Loucy (cell line): ENCODE measurements at regions not wholly inside any gene's neighbourhood (a gene's known extent, or its start where the extent isn't known, plus 50 kb on each side); places are given as distances from the start of the nearest gene placed in this dataset.

ENCODE experiments used
- H2AFZ ChIP-seq: fragments of 200-600 bp; sonication (generic); 2 replicates; pipeline ENCODE4 v1.6.0; 2016; ENCODE audit warnings: antibody characterized with exemption, mild to moderate bottlenecking, low read length, moderate library complexity
- H3F3A ChIP-seq: fragments of 200-600 bp; 2 replicates; pipeline ENCODE4 v1.6.0; 2016; ENCODE audit warnings: antibody characterized with exemption, low read depth, mild to moderate bottlenecking
- H3K27me3 ChIP-seq: fragments of 200-600 bp; sonication (generic); 2 replicates; pipeline ENCODE4 v1.6.1; 2014; ENCODE audit warnings: low read length, mild to moderate bottlenecking; ENCODE audit not compliant: insufficient read depth, poor library complexity, severe bottlenecking
- H3K36me3 ChIP-seq: fragments of 200-600 bp; sonication (generic); 2 replicates; pipeline ENCODE4 v1.6.1; 2016; ENCODE audit warnings: low read length; ENCODE audit not compliant: insufficient read depth
- H3K4me1 ChIP-seq: fragments of 200-600 bp; sonication (generic); 2 replicates; pipeline ENCODE4 v1.5.1; 2014; ENCODE audit warnings: low read length, mild to moderate bottlenecking; ENCODE audit not compliant: insufficient read depth, poor library complexity, severe bottlenecking
- H3K4me2 ChIP-seq: fragments of 200-600 bp; sonication (generic); 2 replicates; pipeline ENCODE4 v1.6.0; 2014; ENCODE audit warnings: antibody characterized with exemption, low read length, low read depth, mild to moderate bottlenecking; ENCODE audit not compliant: poor library complexity, severe bottlenecking
- H3K4me3 ChIP-seq: fragments of 200-600 bp; sonication (generic); 2 replicates; pipeline ENCODE4 v1.5.1; 2014; ENCODE audit warnings: low read length, mild to moderate bottlenecking, mixed read lengths; ENCODE audit not compliant: poor library complexity, severe bottlenecking
- H3K79me2 ChIP-seq: fragments of 200-600 bp; sonication (generic); 2 replicates; pipeline ENCODE4 v1.6.1; 2014; ENCODE audit warnings: low read length; ENCODE audit not compliant: insufficient read depth
- H3K9ac ChIP-seq: fragments of 200-600 bp; sonication (generic); 2 replicates; pipeline ENCODE4 v1.6.0; 2014; ENCODE audit warnings: mild to moderate bottlenecking, low read depth, low read length, moderate library complexity; ENCODE audit not compliant: poor library complexity, severe bottlenecking
- H3K9me2 ChIP-seq: fragments of 200-600 bp; sonication (generic); replicated peaks from 2 replicates; pipeline ENCODE4 v1.6.1; 2016; ENCODE audit warnings: low read depth, low read length, mixed read lengths
- H3K9me3 ChIP-seq: fragments of 200-600 bp; sonication (generic); 2 replicates; pipeline ENCODE4 v1.6.1; 2014; ENCODE audit warnings: mild to moderate bottlenecking, antibody characterized with exemption, low read length, low read depth; ENCODE audit not compliant: insufficient read depth
- H4K20me1 ChIP-seq: fragments of 200-600 bp; sonication (generic); 2 replicates; pipeline ENCODE4 v1.6.0; 2014; ENCODE audit warnings: antibody characterized with exemption, low read length, mild to moderate bottlenecking; ENCODE audit not compliant: insufficient read depth, poor library complexity, severe bottlenecking
- CTCF ChIP-seq: fragments of 200-600 bp; sonication (generic); conservative IDR thresholded peaks from 2 replicates; pipeline ENCODE4 v1.5.1; 2014; ENCODE audit warnings: mild to moderate bottlenecking, antibody characterized with exemption, low read length
- EZH2phosphoT487 ChIP-seq: fragments of 200-600 bp; IDR thresholded peaks from 2 replicates; pipeline ENCODE4 v1.6.1; 2018; ENCODE audit warnings: antibody characterized with exemption, mild to moderate bottlenecking, moderate library complexity, borderline replicate concordance

- no peaks in the 10 kb centered on the region for H3K36me3 ChIP-seq
- no peak overlapping the region for H3K4me2 ChIP-seq
- no peak overlapping the region for H3K4me3 ChIP-seq
- no peaks in the 10 kb centered on the region for H4K20me1 ChIP-seq
- no peaks in the 10 kb centered on the region for H3K9me3 ChIP-seq
- no peak for TF ChIP-seq EZH2phosphoT487
- no peak for TF ChIP-seq CTCF
- no peak overlapping the region for H2AFZ ChIP-seq
- no peak overlapping the region for H3K9ac ChIP-seq
- no peaks in the 10 kb centered on the region for H3K4me1 ChIP-seq
- no peaks in the 10 kb centered on the region for H3K79me2 ChIP-seq
- H3F3A ChIP-seq = no peaks in the 10 kb centered on the region
- no peaks in the 10 kb centered on the region for H3K27me3 ChIP-seq
- no peaks in the 10 kb centered on the region for H3K9me2 ChIP-seq
These were observed 166.5 kb upstream of the RGMB start for GRCh38 chr5:98606961-98607360.

- Histone ChIP-seq H3K9ac (no peak overlapping the region), H3K79me2 (no peaks in the 10 kb centered on the region), H3K9me2 (no peaks in the 10 kb centered on the region), H3K9me3 (no peaks in the 10 kb centered on the region), H3K4me3 (no peak overlapping the region), H3F3A (no peaks in the 10 kb centered on the region), H3K4me1 (no peaks in the 10 kb centered on the region), H3K27me3 (no peaks in the 10 kb centered on the region), H3K4me2 (no peak overlapping the region), H3K36me3 (no peaks in the 10 kb centered on the region), H2AFZ (no peak overlapping the region), H4K20me1 (no peaks in the 10 kb centered on the region)
- TF ChIP-seq EZH2phosphoT487 = no peak
- TF ChIP-seq CTCF = no peak
These were observed 165.4 kb upstream of the RGMB start for GRCh38 chr5:98608052-98608451.

- Histone ChIP-seq H3K9me2 (no peaks in the 10 kb centered on the region), H3K4me2 (no peak overlapping the region), H2AFZ (no peak overlapping the region), H3K79me2 (no peaks in the 10 kb centered on the region), H3K9ac (no peak overlapping the region), H3K36me3 (no peaks in the 10 kb centered on the region), H3K4me3 (no peak overlapping the region), H4K20me1 (no peaks in the 10 kb centered on the region), H3K9me3 (no peaks in the 10 kb centered on the region), H3K4me1 (no peaks in the 10 kb centered on the region), H3K27me3 (no peaks in the 10 kb centered on the region), H3F3A (no peaks in the 10 kb centered on the region)
- TF ChIP-seq CTCF (no peak), EZH2phosphoT487 (no peak)
These were observed 159.1 kb upstream of the RGMB start for GRCh38 chr5:98614341-98614740.
